Calu3 (cell line): ENCODE measurements at regions not wholly inside any gene's neighbourhood (a gene's known extent, or its start where the extent isn't known, plus 50 kb on each side); places are given as distances from the start of the nearest gene placed in this dataset.

Experiments used
- BruUV-seq: library from RNA; stranded (reverse); fragments of 400-500 nt; replicated peaks from 2 replicates; lab custom pipeline; 2021; lab: Mats Ljungman, UMichigan
- CTCF ChIA-PET: fragments of 300-600 bp; sonication (Branson Sonifier 250); formaldehyde crosslinking; loops from one replicate; lab custom pipeline; 2022; ENCODE audit warnings: antibody characterized with exemption; lab: Charles Lee
- DNase-seq: peaks from one replicate; pipeline ENCODE4 v3.0.0; 2022
- H3K27ac Mint-ChIP-seq: one replicate; pipeline ENCODE4 v1.8.0; 2022; ENCODE audit warnings: mixed read lengths; ENCODE audit not compliant: unreplicated experiment
- H3K27me3 Mint-ChIP-seq: one replicate; pipeline ENCODE4 v1.8.0; 2022; ENCODE audit warnings: mixed read lengths; ENCODE audit not compliant: unreplicated experiment
- H3K36me3 Mint-ChIP-seq: one replicate; pipeline ENCODE4 v1.8.0; 2022; ENCODE audit warnings: mild to moderate bottlenecking, moderate library complexity, mixed read lengths; ENCODE audit not compliant: insufficient read depth, unreplicated experiment
- H3K4me1 Mint-ChIP-seq: one replicate; pipeline ENCODE4 v1.8.0; 2022; ENCODE audit warnings: mild to moderate bottlenecking, low read depth, mixed read lengths; ENCODE audit not compliant: unreplicated experiment
- H3K4me3 Mint-ChIP-seq: one replicate; pipeline ENCODE4 v1.8.0; 2022; ENCODE audit warnings: mild to moderate bottlenecking, low read depth, moderate library complexity, mixed read lengths; ENCODE audit not compliant: unreplicated experiment
- H3K9me3 Mint-ChIP-seq: one replicate; pipeline ENCODE4 v1.8.0; 2022; ENCODE audit warnings: low read depth, mixed read lengths; ENCODE audit not compliant: unreplicated experiment
- CTCF ChIP-seq: fragments of 200-600 bp; IDR thresholded peaks from one replicate; pipeline ENCODE4 v1.8.0; 2022; ENCODE audit warnings: antibody characterized with exemption; ENCODE audit not compliant: unreplicated experiment
- intact Hi-C: fragments of 100-400 bp; cut with micrococcal nuclease; formaldehyde crosslinking; loops from one replicate; pipeline ENCODE4 v1.10.0; 2022; ENCODE audit not compliant: unreplicated experiment

GRCh38 chr6:139939189-139939979, 564.9 kb upstream of the CITED2 start:
- no peak overlapping the region for H3K27ac Mint-ChIP-seq
- no peak for TF ChIP-seq CTCF
- H3K4me3 Mint-ChIP-seq, result no peak overlapping the region
- intact Hi-C loops, result no loop called here
- no peaks in the 10 kb centered on the region for H3K9me3 Mint-ChIP-seq
- CTCF ChIA-PET, result no interaction called here
- peaks cover 21% of the 10 kb centered on the region for H3K4me1 Mint-ChIP-seq
- H3K27me3 Mint-ChIP-seq, result no peaks in the 10 kb centered on the region
- H3K36me3 Mint-ChIP-seq, result no peaks in the 10 kb centered on the region
- DNase-seq, result no peak
- no TSS peak for BruUV-seq

GRCh38 chr6:139932671-139933070, 558.2 kb upstream of the CITED2 start:
- Mint-ChIP-seq H3K36me3 (no peaks in the 10 kb centered on the region), H3K4me3 (no peak overlapping the region), H3K27ac (no peak overlapping the region), H3K9me3 (no peaks in the 10 kb centered on the region), H3K4me1 (no peaks in the 10 kb centered on the region), H3K27me3 (no peaks in the 10 kb centered on the region)
- no peak for DNase-seq
- no peak for TF ChIP-seq CTCF
- no TSS peak for BruUV-seq
- intact Hi-C loops, result no loop called here
- CTCF ChIA-PET, result no interaction called here

GRCh38 chr6:139931747-139932146, 557.3 kb upstream of the CITED2 start:
- CTCF ChIA-PET, result no interaction called here
- DNase-seq, result no peak

GRCh38 chr6:139927742-139928305, 553.4 kb upstream of the CITED2 start:
- no peaks in the 10 kb centered on the region for H3K9me3 Mint-ChIP-seq
- CTCF ChIA-PET, result no interaction called here
- BruUV-seq, result no TSS peak
- no peak overlapping the region for H3K27ac Mint-ChIP-seq
- H3K36me3 Mint-ChIP-seq, result no peaks in the 10 kb centered on the region
- no peak for DNase-seq
- TF ChIP-seq CTCF, result no peak
- intact Hi-C loops, result no loop called here
- no peaks in the 10 kb centered on the region for H3K4me1 Mint-ChIP-seq
- H3K27me3 Mint-ChIP-seq, result no peaks in the 10 kb centered on the region
- no peak overlapping the region for H3K4me3 Mint-ChIP-seq

More at GRCh38 chr6:139931747-139932146, 557.3 kb upstream of the CITED2 start:
- no peak for TF ChIP-seq CTCF
- H3K27me3 Mint-ChIP-seq, result no peaks in the 10 kb centered on the region
- no peak overlapping the region for H3K27ac Mint-ChIP-seq
- H3K36me3 Mint-ChIP-seq, result no peaks in the 10 kb centered on the region
- H3K9me3 Mint-ChIP-seq, result no peaks in the 10 kb centered on the region
- intact Hi-C loops, result no loop called here
- H3K4me1 Mint-ChIP-seq, result no peaks in the 10 kb centered on the region
- BruUV-seq, result no TSS peak
- no peak overlapping the region for H3K4me3 Mint-ChIP-seq
